Fibroblast of gingiva (primary cell): ENCODE measurements at regions not wholly inside any gene's neighbourhood (a gene's known extent, or its start where the extent isn't known, plus 50 kb on each side); places are given as distances from the start of the nearest gene placed in this dataset.

Experiments used
- DNase-seq: peaks from one replicate; pipeline ENCODE4 v3.0.0-alpha.2; 2011; ENCODE audit warnings: low read depth

- DNase-seq, result no peak
Observed at GRCh38 chr12:75900781-75901254, 130.8 kb downstream of the PHLDA1 start.

DNA sequence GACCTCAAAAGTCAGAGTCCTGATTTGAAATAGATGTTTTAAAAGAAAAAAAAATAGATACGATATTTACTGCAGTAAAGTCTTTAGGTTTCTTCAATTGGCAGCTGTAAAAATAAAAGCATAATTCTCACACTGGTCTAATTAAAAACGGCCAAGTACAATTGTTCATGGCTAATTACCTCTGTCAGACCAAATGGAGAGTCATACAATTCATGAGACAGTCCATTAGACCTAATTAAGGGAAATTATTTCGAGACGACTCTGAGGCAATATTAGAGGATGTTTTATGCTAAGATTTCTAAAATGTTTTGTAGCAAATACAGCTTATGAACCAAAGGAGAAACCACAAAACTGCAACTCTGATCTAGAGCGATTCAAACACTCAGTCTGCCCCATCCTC is 131.3 kb downstream of the PHLDA1 start:
- no peak for DNase-seq

- DNase-seq, result no peak
Observed at GRCh38 chr12:75894965-75895754, 136.4 kb downstream of the PHLDA1 start.

DNA sequence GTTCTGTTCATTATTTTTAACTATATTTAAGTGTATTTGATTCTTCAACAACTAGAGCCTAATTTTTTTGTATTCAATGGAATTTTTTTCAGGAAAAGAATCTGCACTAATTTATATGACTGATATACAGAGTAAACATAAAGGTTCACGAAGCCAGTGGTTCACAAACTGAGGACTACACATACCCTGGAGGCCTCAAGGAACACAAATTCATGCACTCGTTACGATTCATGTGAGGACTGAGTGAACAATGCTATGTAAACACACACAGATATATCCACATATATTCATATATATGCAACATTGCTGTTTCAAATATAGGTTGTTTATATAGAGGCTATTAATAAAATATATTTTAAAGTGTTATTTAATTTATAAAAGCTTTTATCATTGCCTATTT is 137.8 kb downstream of the PHLDA1 start:
- no peak for DNase-seq

GRCh38 chr12:75892731-75893408 is 138.7 kb downstream of the PHLDA1 start:
- DNase-seq, result peak; percentile 37

DNA sequence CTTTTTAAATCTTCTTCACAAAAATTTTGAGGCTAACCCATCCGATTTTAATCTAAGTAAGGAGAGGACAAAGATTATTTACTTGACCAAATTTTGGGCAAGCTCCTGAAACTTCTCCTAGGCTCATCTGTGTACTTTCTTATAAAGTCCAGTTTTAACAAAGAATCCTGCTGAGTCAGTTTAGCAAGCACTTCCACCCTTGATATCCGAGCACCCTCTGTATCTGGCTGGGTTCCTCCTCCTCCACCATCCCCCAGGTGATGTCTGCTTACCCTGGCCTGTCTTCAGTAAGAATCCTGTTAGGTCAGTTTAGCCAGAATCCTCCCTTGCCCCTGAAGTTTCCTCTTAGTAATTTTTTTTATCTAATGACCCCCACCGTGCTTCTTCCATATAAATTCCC is 140.5 kb downstream of the PHLDA1 start:
- DNase-seq, result no peak

GRCh38 chr12:75890660-75891059 is 140.9 kb downstream of the PHLDA1 start:
- DNase-seq, result no peak

DNA sequence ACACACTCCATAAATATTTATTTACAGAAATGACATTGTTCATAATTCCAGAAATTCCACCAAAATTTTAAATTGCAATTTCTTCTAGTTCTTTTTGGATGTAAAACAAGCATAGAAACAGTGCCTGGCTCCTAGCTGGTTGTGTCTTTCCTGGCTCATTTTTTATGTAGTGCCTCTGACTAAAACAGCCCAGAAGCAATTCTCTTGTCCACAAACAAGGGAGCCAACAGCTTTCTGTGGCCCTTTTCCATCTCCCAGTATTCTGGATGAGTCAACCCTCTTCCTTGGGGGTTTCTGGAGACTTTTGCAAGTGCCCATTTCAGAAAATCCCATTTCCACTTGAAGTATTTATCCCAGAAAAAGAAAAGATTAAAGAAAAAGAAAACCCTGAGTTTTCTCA is 141.4 kb downstream of the PHLDA1 start:
- peak; percentile 26 for DNase-seq

GRCh38 chr12:75888874-75889613 is 142.5 kb downstream of the PHLDA1 start:
- no peak for DNase-seq

DNA sequence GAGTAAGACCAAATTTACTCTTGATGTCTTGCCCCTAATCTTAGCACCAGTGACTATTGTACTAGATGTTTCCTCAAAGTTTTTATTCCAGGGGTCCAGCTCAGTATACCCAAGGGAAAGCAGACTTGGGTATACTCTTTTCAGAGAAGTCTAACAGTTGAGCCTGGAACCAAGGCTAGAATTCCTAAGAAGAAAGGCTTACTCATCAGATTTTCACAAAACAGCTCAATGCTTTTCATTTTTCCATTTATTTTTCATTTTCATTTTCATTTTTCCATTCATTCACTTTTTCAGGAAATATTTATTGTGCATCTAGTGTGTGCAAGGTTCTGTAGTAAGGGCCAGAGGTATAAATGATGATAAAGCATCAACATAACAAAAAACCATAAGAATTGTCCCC is 143.2 kb downstream of the PHLDA1 start:
- DNase-seq, result no peak

- DNase-seq, result no peak
Observed at GRCh38 chr12:75887979-75888378, 143.6 kb downstream of the PHLDA1 start.

DNA sequence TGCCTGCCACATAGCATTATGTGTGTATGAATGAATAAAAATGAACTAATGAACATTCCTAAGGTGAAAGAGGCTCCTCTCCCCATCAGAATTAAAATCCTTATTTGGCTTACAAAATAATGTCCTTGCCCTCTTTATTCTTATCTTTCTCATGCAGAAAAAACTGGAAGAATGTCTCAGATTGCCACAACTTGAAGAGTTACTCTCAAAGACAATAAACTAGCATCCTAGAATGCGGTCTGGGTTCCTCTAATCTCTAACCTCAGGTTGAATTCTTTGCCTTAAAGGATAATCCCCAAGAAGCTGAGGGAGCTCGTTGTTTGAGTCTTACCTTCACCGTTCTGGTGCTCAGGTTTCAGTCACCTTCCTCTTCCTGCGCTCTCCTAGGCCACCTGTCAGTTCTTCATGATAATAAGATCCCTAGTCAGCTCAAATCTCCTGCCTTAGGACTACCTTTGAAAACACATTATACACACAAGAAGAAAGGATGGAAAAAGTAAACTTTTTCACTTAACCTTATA is 147.1 kb downstream of the PHLDA1 start:
- no peak for DNase-seq

DNA sequence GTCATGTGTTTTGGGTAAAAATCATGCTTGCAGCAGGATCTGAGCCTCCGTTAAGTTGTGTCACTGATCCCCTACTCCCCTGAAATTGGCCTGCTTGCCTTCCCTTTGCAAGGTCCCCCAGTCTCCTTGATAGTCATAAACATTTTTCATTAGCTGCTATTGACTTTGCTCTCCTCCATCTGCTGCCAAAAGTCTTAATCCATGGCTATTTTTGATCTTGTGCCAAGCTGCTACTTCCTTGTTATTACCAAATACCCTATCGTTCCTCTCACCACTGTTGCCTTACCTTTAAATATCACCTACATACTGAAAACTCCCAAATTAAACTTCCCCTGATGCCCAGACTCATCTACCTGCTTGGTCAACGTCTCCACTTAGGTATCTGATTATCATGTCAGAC is 148.3 kb downstream of the PHLDA1 start:
- no peak for DNase-seq

- no peak for DNase-seq
Observed at GRCh38 chr12:75882421-75882820, 149.2 kb downstream of the PHLDA1 start.

DNA sequence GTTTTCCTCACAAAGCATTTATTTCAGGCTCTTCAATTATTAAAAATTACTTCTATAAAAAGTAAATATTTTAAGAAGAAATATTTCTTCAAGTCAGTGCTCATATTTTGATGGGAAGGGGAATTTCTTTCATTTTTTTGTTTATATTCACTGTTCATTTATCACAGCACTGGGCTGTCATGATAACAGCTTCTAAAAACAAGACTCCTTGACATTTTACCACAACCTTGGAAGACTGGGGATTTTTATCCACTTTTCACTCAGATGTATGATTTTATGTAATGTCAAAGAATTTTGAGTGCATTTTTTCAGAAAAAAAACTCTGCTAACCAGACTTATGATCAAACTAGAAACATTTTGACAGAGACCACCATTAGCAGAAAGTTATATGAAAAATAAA is 149.7 kb downstream of the PHLDA1 start:
- DNase-seq, result no peak

GRCh38 chr12:75877763-75878621 is 153.6 kb downstream of the PHLDA1 start:
- DNase-seq, result peak; percentile 11

DNA sequence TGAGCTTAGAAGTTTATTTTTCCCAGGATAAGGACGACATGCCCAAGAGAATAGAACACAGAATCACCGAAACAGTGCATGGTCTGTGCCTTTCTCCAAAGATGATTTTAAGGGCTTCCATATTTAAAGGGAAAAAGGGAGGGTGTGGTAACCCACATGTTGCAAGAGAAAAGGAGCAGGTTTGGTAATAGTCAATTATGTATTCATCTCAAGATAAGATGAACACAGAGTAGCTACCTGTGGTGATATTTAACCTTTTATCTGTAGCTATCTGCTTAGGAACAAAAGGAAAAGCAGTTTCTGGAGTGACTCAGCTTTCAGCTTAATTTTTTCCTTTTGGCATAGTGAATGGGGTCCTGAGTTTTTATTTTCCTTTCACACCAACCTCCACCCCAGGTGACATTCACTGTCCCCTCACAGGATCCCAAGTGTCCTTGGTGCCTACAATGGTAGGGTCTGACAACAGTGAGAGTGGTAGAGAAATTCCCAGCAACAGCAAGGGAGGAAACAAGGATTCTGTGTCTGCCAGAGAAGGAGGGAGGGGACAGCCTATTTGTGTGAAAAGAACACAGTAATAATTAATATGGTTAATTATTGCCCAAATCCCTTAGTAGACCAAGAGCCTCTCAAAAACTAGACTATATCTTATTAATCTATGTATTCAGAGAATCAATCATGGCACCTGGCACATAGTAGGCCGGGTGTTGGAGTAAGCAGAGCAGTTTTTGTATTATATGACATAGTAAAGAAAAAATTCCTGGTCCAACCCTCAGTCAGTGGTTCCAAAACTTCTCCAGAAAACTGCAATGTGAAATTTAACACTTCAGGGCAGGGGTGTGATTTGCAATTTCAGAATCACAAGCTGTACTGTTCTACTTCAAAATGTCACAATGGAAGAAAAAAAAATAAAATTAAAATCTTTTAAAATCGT is 154.5 kb downstream of the PHLDA1 start:
- DNase-seq, result peak; percentile 13

- DNase-seq, result no peak
Observed at GRCh38 chr12:75874441-75874840, 157.1 kb downstream of the PHLDA1 start.

DNA sequence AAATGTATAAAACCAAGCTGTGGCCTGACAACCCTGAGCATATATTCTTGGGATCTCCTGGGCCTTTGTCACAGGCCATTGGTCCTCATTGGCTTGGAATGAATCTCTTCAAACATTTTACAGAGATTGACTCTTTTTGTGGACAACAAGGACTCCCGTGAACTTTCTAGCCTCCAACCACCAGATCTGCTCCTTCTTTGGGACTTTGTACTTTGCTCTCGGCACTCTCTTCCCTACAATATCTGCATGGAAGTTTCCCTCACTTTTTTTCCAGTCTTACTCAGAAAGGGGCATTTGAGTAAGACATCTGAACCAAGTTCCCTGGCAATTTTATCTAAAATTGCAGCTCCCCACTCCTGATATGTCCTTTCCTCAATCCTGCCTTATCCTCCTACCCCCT is 158.8 kb downstream of the PHLDA1 start:
- DNase-seq, result no peak

GRCh38 chr12:75870878-75871277 is 160.7 kb downstream of the PHLDA1 start:
- DNase-seq, result no peak

DNA sequence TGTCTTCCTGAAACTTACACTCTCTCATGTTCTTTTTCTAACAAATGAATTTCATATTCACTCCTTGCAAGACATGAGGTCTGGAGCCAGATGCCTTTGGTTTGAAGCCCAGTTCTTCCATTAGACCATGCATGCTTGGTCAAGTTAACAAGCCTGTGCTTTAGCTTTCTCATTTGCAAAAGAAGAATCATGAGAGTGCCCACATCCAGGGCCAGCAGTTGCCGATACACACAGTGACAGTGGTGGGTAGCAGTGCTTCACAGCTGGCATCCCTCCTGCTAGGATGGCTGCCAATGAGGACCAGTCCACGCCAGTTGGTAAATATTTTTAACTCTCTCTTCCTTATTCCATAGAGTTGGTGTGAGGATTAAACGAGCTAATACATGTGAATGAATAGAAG is 163.1 kb downstream of the PHLDA1 start:
- peak; percentile 25 for DNase-seq
